GM23338 (cell line): ENCODE measurements at regions not wholly inside any gene's neighbourhood (a gene's known extent, or its start where the extent isn't known, plus 50 kb on each side); places are given as distances from the start of the nearest gene placed in this dataset.

Source experiments
- ATAC-seq: fragments of 200-7000 bp; cut with Tn5 transposase; 3 replicates; pipeline ENCODE4 v1.9.1; 2020
- DNase-seq: peaks from one replicate; pipeline ENCODE4 v3.0.0-alpha.2; 2015; ENCODE audit warnings: low spot score
- H2AFZ ChIP-seq: fragments of 200-600 bp; sonication (generic); 2 replicates; pipeline ENCODE4 v1.8.0; 2016; ENCODE audit warnings: antibody characterized with exemption, mild to moderate bottlenecking, moderate library complexity
- H3F3A ChIP-seq: fragments of 200-600 bp; sonication (generic); replicated peaks from 2 replicates; pipeline ENCODE4 v1.8.0; 2017; ENCODE audit warnings: antibody characterized with exemption, mixed run types, low read depth
- H3K27ac ChIP-seq: fragments of 200-600 bp; sonication (generic); 2 replicates; pipeline ENCODE4 v1.6.1; 2016; ENCODE audit warnings: low read depth
- H3K27me3 ChIP-seq: fragments of 200-600 bp; sonication (generic); 2 replicates; pipeline ENCODE4 v1.8.0; 2016; ENCODE audit warnings: mild to moderate bottlenecking, mixed run types, moderate library complexity; ENCODE audit not compliant: insufficient read depth
- H3K36me3 ChIP-seq: fragments of 200-600 bp; sonication (generic); 2 replicates; pipeline ENCODE4 v1.8.0; 2016; ENCODE audit warnings: mild to moderate bottlenecking; ENCODE audit not compliant: insufficient read depth
- H3K4me1 ChIP-seq: fragments of 200-600 bp; sonication (generic); 2 replicates; pipeline ENCODE4 v1.8.0; 2016; ENCODE audit warnings: mild to moderate bottlenecking, moderate library complexity; ENCODE audit not compliant: insufficient read depth
- H3K4me2 ChIP-seq: fragments of 200-600 bp; sonication (generic); 2 replicates; pipeline ENCODE4 v1.7.1; 2017; ENCODE audit warnings: mixed run types
- H3K4me3 ChIP-seq: fragments of 200-600 bp; sonication (generic); 2 replicates; pipeline ENCODE4 v1.6.1; 2016; ENCODE audit warnings: mixed run types
- H3K79me2 ChIP-seq: fragments of 200-600 bp; sonication (generic); replicated peaks from 2 replicates; pipeline ENCODE4 v1.8.0; 2017; ENCODE audit warnings: mild to moderate bottlenecking; ENCODE audit not compliant: insufficient read depth
- H3K9me2 ChIP-seq: fragments of 200-600 bp; sonication (generic); 2 replicates; pipeline ENCODE4 v1.8.0; 2017; ENCODE audit not compliant: insufficient read depth
- H4K20me1 ChIP-seq: fragments of 200-600 bp; sonication (generic); replicated peaks from 2 replicates; pipeline ENCODE4 v1.8.0; 2017; ENCODE audit warnings: mild to moderate bottlenecking; ENCODE audit not compliant: insufficient read depth
- H3K27ac Mint-ChIP-seq: 2 replicates; pipeline ENCODE4 v1.8.0; 2020; ENCODE audit warnings: inconsistent platforms, mild to moderate bottlenecking, moderate library complexity, mixed read lengths
- H3K27me3 Mint-ChIP-seq: 3 replicates; pipeline ENCODE4 v1.8.0; 2022; ENCODE audit warnings: low read depth, mild to moderate bottlenecking, moderate library complexity, mixed read lengths, inconsistent platforms; ENCODE audit not compliant: insufficient read depth, poor library complexity
- H3K36me3 Mint-ChIP-seq: 3 replicates; pipeline ENCODE4 v1.8.0; 2021; ENCODE audit warnings: low read depth, mild to moderate bottlenecking, inconsistent platforms, moderate library complexity, mixed read lengths
- H3K4me1 Mint-ChIP-seq: 3 replicates; pipeline ENCODE4 v1.8.0; 2020; ENCODE audit warnings: mild to moderate bottlenecking, inconsistent platforms, mixed read lengths
- H3K4me3 Mint-ChIP-seq: 3 replicates; pipeline ENCODE4 v1.8.0; 2021; ENCODE audit warnings: moderate library complexity, mild to moderate bottlenecking, inconsistent platforms, mixed read lengths
- H3K9me3 Mint-ChIP-seq: 3 replicates; pipeline ENCODE4 v1.8.0; 2020; ENCODE audit warnings: moderate library complexity, mild to moderate bottlenecking, inconsistent platforms, mixed read lengths
- EZH2phosphoT487 ChIP-seq: fragments of 200-600 bp; sonication (generic); IDR thresholded peaks from one replicate; pipeline ENCODE4 v1.8.1; 2018; ENCODE audit warnings: antibody characterized with exemption; ENCODE audit not compliant: unreplicated experiment
- NANOG ChIP-seq: IDR thresholded peaks from 2 replicates; pipeline ENCODE4 v1.6.1; 2016; ENCODE audit warnings: antibody characterized with exemption, borderline replicate concordance
- POLR2AphosphoS5 ChIP-seq: IDR thresholded peaks from 2 replicates; pipeline ENCODE4 v1.6.1; 2016; ENCODE audit warnings: antibody characterized with exemption, low read depth
- STAT1 ChIP-seq: IDR thresholded peaks from one replicate; pipeline ENCODE4 v1.6.1; 2016; ENCODE audit warnings: antibody characterized with exemption; ENCODE audit not compliant: unreplicated experiment
- ZNF114 ChIP-seq: fragments of 250-450 bp; sonication (Bioruptor Pico); IDR thresholded peaks from 2 replicates; pipeline ENCODE4 v1.5.0; 2020; ENCODE audit warnings: mild to moderate bottlenecking, moderate library complexity
- ZNF331 ChIP-seq: fragments of 250-450 bp; sonication (Bioruptor Pico); IDR thresholded peaks from 2 replicates; pipeline ENCODE4 v1.5.0; 2020; ENCODE audit warnings: low read depth, mild to moderate bottlenecking, moderate library complexity
- TF ChIP-seq, protein P1 (sequence below): fragments of 250-450 bp; sonication (Bioruptor Pico); IDR thresholded peaks from 2 replicates; pipeline ENCODE4 v1.5.0; 2020; ENCODE audit warnings: mild to moderate bottlenecking, moderate library complexity
- TF ChIP-seq, protein P2 (sequence below): IDR thresholded peaks from 2 replicates; pipeline ENCODE4 v1.6.1; 2016; ENCODE audit warnings: antibody characterized with exemption

DNA sequence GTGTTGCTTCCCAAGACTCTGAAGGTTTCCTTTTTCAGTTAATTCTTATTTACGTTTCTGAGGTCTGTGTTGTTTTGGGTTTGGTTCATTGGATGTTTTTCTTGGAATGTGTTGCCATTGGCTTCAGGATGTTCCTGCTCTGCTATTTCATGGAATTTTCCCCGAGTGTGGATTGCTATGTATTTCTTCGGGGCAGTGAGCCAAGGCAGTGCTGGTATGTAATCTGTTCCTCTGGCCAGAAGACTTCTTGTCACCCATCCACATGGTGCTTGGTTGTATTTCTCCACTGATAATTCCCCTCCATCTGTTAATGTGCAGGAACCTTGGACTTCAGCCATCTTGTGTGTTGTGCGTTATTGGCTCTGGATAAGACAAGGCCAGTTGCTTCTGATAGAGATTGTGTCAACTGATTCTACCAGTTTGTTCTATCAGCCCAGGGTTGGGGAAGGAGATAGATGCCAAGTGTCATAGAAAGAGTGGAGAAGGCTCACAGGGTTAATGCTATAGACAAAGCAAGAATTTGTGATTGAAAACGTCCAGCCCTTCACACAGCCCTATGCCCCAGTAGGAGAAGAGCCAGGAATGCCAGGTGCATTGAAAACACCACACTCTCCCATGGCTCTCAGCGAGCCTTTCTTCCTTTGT lies 505.2 kb downstream of the PLPP3 start (continued):
- TF ChIP-seq, protein P1, sequence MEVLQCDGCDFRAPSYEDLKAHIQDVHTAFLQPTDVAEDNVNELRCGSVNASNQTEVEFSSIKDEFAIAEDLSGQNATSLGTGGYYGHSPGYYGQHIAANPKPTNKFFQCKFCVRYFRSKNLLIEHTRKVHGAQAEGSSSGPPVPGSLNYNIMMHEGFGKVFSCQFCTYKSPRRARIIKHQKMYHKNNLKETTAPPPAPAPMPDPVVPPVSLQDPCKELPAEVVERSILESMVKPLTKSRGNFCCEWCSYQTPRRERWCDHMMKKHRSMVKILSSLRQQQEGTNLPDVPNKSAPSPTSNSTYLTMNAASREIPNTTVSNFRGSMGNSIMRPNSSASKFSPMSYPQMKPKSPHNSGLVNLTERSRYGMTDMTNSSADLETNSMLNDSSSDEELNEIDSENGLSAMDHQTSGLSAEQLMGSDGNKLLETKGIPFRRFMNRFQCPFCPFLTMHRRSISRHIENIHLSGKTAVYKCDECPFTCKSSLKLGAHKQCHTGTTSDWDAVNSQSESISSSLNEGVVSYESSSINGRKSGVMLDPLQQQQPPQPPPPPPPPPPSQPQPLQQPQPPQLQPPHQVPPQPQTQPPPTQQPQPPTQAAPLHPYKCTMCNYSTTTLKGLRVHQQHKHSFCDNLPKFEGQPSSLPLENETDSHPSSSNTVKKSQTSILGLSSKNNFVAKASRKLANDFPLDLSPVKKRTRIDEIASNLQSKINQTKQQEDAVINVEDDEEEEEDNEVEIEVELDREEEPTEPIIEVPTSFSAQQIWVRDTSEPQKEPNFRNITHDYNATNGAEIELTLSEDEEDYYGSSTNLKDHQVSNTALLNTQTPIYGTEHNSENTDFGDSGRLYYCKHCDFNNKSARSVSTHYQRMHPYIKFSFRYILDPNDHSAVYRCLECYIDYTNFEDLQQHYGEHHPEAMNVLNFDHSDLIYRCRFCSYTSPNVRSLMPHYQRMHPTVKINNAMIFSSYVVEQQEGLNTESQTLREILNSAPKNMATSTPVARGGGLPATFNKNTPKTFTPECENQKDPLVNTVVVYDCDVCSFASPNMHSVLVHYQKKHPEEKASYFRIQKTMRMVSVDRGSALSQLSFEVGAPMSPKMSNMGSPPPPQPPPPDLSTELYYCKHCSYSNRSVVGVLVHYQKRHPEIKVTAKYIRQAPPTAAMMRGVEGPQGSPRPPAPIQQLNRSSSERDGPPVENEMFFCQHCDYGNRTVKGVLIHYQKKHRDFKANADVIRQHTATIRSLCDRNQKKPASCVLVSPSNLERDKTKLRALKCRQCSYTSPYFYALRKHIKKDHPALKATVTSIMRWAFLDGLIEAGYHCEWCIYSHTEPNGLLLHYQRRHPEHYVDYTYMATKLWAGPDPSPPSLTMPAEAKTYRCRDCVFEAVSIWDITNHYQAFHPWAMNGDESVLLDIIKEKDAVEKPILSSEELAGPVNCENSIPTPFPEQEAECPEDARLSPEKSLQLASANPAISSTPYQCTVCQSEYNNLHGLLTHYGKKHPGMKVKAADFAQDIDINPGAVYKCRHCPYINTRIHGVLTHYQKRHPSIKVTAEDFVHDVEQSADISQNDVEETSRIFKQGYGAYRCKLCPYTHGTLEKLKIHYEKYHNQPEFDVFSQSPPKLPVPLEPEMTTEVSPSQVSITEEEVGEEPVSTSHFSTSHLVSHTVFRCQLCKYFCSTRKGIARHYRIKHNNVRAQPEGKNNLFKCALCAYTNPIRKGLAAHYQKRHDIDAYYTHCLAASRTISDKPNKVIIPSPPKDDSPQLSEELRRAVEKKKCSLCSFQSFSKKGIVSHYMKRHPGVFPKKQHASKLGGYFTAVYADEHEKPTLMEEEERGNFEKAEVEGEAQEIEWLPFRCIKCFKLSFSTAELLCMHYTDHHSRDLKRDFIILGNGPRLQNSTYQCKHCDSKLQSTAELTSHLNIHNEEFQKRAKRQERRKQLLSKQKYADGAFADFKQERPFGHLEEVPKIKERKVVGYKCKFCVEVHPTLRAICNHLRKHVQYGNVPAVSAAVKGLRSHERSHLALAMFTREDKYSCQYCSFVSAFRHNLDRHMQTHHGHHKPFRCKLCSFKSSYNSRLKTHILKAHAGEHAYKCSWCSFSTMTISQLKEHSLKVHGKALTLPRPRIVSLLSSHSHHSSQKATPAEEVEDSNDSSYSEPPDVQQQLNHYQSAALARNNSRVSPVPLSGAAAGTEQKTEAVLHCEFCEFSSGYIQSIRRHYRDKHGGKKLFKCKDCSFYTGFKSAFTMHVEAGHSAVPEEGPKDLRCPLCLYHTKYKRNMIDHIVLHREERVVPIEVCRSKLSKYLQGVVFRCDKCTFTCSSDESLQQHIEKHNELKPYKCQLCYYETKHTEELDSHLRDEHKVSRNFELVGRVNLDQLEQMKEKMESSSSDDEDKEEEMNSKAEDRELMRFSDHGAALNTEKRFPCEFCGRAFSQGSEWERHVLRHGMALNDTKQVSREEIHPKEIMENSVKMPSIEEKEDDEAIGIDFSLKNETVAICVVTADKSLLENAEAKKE (CRISPR knock-in tag) = no peak
- TF ChIP-seq ZNF114 (CRISPR knock-in tag) = no peak

DNA sequence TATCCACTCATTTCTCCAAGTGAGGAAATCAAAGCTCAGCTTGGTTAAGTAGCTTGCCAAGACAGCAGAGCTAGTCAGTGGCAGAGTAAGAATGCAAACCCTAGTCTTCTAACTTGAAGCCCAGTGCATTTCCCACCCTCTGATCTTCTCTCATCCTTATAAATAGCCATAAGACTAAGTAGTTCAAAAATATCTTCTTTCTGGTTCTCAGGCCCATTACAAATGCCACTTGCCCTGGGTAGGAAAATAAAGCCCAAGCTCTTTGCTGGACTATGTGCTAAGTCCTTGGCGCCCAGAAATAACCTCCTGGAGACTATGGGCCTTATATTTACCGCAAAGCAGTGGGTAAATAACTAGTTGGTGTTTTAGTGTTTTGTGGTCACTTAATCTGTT lies 505.8 kb downstream of the PLPP3 start:
- DNase-seq (no peak), ATAC-seq (no peak)
- Histone ChIP-seq H3K79me2 (no peaks in the 10 kb centered on the region), H3K4me3 (no peak overlapping the region), H3K4me1 (no peaks in the 10 kb centered on the region), H3K9me2 (peaks cover 14% of the 10 kb centered on the region; the same call in 1 of the 2 replicates), H3K27ac (no peak overlapping the region), H3F3A (no peaks in the 10 kb centered on the region), H3K27me3 (no peaks in the 10 kb centered on the region), H3K4me2 (no peak overlapping the region), H4K20me1 (no peaks in the 10 kb centered on the region), H3K36me3 (no peaks in the 10 kb centered on the region), H2AFZ (no peak overlapping the region)
- H3K27ac Mint-ChIP-seq = no peak overlapping the region
- peaks cover 2% of the 10 kb centered on the region for H3K27me3 Mint-ChIP-seq
- H3K9me3 Mint-ChIP-seq = no peaks in the 10 kb centered on the region
- no peaks in the 10 kb centered on the region for H3K4me1 Mint-ChIP-seq
- no peaks in the 10 kb centered on the region for H3K36me3 Mint-ChIP-seq
- no peak overlapping the region for H3K4me3 Mint-ChIP-seq
- TF ChIP-seq POLR2AphosphoS5 (no peak), STAT1 (no peak), ZNF331 (CRISPR knock-in tag) (no peak), NANOG (no peak), ZNF114 (CRISPR knock-in tag) (no peak), EZH2phosphoT487 (no peak)
- TF ChIP-seq, protein P2, sequence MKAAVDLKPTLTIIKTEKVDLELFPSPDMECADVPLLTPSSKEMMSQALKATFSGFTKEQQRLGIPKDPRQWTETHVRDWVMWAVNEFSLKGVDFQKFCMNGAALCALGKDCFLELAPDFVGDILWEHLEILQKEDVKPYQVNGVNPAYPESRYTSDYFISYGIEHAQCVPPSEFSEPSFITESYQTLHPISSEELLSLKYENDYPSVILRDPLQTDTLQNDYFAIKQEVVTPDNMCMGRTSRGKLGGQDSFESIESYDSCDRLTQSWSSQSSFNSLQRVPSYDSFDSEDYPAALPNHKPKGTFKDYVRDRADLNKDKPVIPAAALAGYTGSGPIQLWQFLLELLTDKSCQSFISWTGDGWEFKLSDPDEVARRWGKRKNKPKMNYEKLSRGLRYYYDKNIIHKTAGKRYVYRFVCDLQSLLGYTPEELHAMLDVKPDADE = no peak
- TF ChIP-seq, protein P1 (CRISPR knock-in tag) = no peak
